Left colon (tissue), 2 donors: ENCODE measurements at regions not wholly inside any gene's neighbourhood (a gene's known extent, or its start where the extent isn't known, plus 50 kb on each side); places are given as distances from the start of the nearest gene placed in this dataset.

ENCODE experiments used
- ATAC-seq: fragments of 200-7000 bp; cut with Tn5 transposase; one replicate; pipeline ENCODE4 v1.9.1; 2020; ENCODE audit warnings: mild to moderate bottlenecking, moderate library complexity
- DNase-seq, 2 donors: peaks; one replicate each; pipeline ENCODE4 v3.0.0-alpha.2; 2020
- intact Hi-C, 2 donors: fragments of 100-400 bp; cut with DNase I in 1 of 2; cut with micrococcal nuclease in 1 of 2; formaldehyde crosslinking; loops; one replicate each; pipeline versions ENCODE4 v1.11.2 to v1.14.0; 2022; cut with DNase I, micrococcal nuclease
- donor health status: DM: no; HTN: no; CAD: no.
- donor health status: DM: yes; HTN: yes; CAD: no.

GRCh38 chr5:99334936-99335335 is 406.1 kb upstream of the CHD1 start:
- intact Hi-C loops: no loop called here
- no peak for ATAC-seq
- no peak for DNase-seq

DNA sequence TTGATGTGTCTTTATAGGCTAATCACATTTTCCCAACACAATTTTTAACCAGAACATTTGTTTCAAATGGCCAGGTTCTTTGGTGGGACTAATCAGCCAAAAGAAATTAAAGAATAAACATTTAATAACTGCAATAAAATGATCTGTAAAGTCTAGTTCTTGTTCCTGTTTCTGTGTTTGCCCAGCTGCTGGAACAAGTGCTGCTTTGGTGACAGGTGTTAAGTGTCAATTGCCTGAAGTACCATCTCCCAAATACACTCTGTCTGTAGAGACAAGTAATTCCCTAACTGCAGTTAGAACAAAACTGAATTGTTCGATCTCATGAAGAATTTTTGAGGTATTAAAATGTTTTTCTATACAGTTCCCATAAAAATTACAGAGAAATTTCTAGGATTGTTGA is 402.3 kb upstream of the CHD1 start:
- DNase-seq (no peak), ATAC-seq (no peak)
- intact Hi-C loops: no loop called here

DNA sequence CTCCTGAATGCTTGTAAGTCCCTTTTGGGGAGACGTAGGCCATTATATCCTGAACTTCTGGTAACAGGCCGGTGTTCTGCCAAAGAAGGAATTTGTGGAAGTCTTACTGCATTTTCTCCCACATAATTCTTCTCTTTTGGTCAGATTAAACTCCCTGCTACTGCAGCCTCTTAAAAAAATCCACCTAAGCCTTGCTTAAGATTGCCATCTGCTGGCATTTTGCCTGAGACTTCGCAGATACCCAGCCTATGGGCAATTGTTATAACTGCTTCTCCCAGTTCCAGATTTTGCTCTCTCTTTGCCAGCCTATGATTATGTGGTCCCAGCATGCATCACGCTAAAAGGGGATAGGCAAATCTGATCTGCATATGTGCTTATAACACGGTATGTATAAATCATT is 391.6 kb upstream of the CHD1 start:
- intact Hi-C loops: no loop called here
- ATAC-seq: no peak
- no peak for DNase-seq

GRCh38 chr5:99317136-99317535 is 388.3 kb upstream of the CHD1 start:
- no peak for ATAC-seq
- intact Hi-C loops: no loop called here
- no peak for DNase-seq

GRCh38 chr5:99316484-99316883 is 387.7 kb upstream of the CHD1 start:
- DNase-seq (no peak), ATAC-seq (no peak)
- intact Hi-C loops: no loop called here

DNA sequence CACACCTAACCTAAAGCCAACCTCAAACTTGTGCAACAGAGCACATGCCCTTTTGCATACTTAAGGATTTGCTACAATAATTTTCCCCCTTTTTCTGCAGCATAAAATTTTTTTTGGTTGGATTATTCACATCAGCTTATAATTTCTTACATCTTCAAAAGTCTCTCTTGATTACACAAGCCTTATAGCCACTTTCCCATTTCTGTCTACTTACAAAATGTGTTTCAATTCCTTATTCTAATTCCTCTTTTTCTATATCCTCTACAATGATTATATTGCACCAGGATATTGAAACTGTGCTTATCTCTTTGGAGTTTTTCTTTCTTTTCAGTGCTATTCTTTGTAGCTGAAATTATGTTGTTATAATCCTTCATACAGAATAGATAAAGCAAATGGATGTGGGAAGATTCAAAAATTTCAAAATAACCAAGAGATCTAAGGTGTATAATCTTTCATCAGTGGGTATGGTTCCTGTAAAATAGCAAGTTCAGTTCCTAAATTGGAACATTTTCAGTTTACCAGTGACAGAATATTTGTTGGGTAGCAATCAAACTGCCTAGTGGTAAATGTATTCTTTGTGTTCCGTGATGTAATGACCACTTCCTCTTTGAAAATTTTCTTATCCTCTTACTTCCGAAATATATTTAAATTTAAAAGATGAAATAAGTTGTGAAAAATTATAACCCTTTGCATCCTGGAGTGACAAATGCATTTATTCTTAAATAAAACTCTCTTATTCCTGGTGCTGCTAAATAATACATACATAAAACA is 386.8 kb upstream of the CHD1 start:
- no peak for ATAC-seq
- intact Hi-C loops: no loop called here
- DNase-seq: no peak

DNA sequence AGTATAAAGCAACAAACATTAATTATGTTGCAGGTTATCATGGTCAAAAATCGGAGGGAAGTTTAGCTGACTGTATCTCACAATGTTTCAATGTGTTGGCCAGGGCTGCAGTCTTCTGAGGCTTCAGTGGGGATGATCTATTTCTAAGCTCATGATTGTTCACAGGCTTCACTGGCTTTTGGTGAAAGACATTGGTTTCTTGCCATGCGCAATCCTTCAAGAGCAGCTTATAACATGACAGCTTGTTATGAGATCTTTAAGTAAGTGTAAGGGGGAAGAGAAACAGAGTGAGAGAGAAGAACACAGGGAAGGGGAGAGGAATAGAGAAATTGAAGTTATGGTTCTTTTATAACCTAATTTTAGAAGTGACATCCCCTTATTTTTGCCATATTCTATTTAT is 385.9 kb upstream of the CHD1 start:
- intact Hi-C loops: no loop called here
- ATAC-seq: no peak
- DNase-seq: no peak

GRCh38 chr5:99308131-99308530 is 379.3 kb upstream of the CHD1 start:
- intact Hi-C loops: no loop called here
- no peak for DNase-seq
- ATAC-seq: no peak

GRCh38 chr5:99305045-99305580 is 376.3 kb upstream of the CHD1 start:
- DNase-seq (no peak), ATAC-seq (no peak)
- intact Hi-C loops: no loop called here

DNA sequence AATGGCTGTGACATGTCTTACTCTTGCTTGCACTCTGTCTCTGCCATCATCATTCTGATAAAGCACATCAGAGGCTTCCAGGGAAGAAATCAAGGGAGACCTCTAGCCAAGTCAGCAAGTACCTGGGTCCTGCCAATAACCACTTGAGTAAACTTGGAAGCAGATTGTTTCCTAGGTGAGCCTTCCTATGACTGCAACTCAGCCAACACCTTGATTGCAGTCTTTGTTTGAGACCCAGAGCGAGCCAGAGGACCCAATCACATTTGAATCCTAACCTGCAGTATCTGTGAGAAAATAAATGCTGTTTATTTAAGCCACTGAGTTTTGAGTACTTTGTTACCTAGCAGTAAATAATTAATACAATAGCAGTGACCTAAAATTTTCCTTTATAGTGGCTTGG is 356.8 kb upstream of the CHD1 start:
- no peak for ATAC-seq
- intact Hi-C loops: no loop called here
- DNase-seq: no peak

- no peak for DNase-seq
- ATAC-seq: no peak
- intact Hi-C loops: no loop called here
These were observed 346.3 kb upstream of the CHD1 start for GRCh38 chr5:99275128-99275527.

GRCh38 chr5:99272576-99272975 is 343.8 kb upstream of the CHD1 start:
- intact Hi-C loops: no loop called here
- no peak for ATAC-seq
- DNase-seq: no peak

- no peak for DNase-seq
- ATAC-seq: no peak
- intact Hi-C loops: no loop called here
These were observed 330.0 kb upstream of the CHD1 start for GRCh38 chr5:99258819-99259218.

DNA sequence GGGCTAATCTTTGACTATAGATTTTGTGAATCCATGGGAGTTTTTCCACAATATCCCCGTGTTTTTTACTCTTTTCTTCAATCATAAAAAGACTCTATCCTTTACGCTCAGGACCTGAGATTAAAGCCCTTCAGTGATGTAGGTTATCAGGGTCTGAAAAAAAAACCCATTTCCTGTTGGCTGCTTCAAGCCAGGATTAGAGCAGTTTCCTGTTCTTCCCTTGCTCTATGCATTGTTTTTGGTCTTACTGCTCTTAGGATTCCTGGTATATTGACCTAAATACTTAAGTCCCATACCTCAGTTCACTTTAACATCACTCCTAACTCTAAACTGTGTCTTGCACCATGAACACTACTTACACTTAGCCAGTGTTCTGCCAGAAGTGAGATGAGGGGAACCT is 319.3 kb upstream of the CHD1 start:
- no peak for ATAC-seq
- intact Hi-C loops: no loop called here
- DNase-seq: no peak

GRCh38 chr5:99247346-99247745 is 318.5 kb upstream of the CHD1 start:
- intact Hi-C loops: no loop called here

DNA sequence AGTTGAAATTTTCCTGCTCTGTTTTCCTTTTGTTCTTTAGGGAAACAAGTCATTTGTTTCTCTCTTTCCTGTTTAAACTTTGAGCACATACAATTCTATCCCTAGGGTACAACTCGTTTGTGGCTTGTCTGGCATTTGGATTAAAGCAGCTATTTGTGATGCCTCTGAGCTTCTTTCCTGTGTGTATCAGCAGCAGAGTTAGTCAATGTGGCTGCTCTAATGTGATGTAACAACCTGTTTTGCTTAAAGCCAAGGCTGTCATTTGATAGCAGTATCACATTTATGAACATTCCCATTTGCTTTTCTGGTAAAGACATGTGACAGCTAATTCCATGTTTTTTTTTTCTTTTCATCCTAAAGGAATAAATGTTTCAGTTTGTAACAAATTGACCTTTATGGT is 314.3 kb upstream of the CHD1 start:
- intact Hi-C loops: no loop called here
- no peak for DNase-seq
- ATAC-seq: no peak

More at GRCh38 chr5:99247346-99247745, 318.5 kb upstream of the CHD1 start:
- no peak for ATAC-seq
- DNase-seq: no peak

DNA sequence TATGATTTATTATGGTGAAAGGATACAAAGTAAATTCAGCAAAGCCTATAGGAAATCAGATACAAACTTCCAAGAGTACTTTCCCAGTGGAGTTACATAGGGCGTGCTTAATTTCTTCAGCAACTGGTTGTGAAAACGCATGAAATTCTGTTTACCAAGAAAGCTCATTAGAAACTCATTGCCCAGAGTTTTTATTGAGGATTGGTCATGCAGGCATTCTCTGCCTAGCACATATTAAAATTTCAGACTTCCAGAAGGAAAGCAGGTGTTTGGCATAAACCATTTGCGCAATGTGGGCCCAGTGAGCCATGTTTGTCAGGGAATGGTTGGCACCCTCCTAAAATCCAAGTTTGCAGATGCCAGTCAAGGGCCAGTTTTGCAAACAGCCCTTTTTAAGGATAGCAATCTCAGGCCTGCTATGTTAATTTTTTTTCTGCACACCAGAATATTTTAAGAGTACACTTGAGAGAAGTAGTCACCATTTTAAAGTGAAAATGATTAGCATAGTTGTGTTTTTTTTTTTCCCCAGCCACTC is 311.1 kb upstream of the CHD1 start:
- ATAC-seq (no peak), DNase-seq (no peak)
- intact Hi-C loops: no loop called here

- DNase-seq (no peak), ATAC-seq (no peak)
- intact Hi-C loops: no loop called here
These were observed 262.5 kb upstream of the CHD1 start for GRCh38 chr5:99191206-99191745.

DNA sequence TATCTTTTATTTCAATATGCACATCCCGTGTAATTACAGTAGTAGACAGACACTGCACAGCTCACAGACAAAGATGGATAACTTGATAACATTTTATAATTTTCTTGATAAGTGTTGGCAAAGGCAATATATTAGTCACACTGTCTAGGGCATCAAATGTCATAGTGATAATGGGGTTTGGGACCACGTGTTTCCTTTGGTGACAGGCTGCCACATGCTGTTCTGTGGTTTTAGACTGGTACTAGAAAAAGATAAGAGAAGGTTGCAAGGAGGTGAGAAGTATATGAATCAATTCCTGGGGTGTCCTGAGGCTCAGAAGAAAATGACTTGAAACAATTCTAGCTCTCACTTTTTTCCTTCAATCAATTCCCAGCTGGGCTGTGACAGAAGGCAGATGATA is 258.8 kb upstream of the CHD1 start:
- intact Hi-C loops: no loop called here
- DNase-seq: no peak
- no peak for ATAC-seq

DNA sequence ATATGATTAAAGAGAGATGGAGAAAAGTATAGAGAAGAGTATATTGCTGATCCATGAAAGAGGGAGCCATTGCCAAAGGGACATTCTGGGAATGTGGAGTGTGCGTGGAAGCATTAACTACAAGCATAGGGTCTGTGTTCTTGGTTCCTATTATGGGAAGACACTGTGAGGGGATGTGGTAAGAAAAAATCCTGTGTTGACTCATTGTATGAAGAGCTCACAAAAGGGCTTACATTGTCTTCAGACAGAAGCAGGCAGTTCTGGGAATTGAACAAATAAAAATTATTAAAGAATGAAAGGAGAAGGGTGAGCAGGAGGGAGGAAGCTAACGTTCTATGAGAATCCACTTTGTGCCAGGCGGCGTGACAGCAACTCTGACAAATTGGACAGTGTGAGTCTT is 250.4 kb upstream of the CHD1 start:
- ATAC-seq (no peak), DNase-seq (no peak)
- intact Hi-C loops: no loop called here

DNA sequence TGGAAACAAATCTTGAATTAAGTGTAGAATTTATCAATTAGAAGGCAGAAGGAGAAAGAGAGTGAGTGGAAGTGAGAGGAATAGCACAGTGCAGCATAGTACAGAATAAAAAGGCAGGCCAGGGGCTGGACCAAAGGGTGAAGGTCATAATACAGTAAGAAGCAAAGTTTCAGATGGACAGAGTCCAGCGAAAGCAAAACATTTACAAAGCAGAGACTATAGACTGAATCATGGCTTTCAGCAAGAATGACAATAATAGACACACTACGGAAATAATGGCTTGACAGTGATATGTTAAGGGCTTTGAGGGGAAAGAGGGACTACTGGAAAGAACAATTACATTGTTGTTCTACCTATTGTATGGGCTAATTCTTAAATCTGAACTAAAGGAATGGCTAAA is 249.0 kb upstream of the CHD1 start:
- intact Hi-C loops: no loop called here
- ATAC-seq: no peak
- no peak for DNase-seq
